ENCODE measurements at regions not wholly inside any gene's neighbourhood (a gene's known extent, or its start where the extent isn't known, plus 50 kb on each side); places are given as distances from the start of the nearest gene placed in this dataset.

DNA sequence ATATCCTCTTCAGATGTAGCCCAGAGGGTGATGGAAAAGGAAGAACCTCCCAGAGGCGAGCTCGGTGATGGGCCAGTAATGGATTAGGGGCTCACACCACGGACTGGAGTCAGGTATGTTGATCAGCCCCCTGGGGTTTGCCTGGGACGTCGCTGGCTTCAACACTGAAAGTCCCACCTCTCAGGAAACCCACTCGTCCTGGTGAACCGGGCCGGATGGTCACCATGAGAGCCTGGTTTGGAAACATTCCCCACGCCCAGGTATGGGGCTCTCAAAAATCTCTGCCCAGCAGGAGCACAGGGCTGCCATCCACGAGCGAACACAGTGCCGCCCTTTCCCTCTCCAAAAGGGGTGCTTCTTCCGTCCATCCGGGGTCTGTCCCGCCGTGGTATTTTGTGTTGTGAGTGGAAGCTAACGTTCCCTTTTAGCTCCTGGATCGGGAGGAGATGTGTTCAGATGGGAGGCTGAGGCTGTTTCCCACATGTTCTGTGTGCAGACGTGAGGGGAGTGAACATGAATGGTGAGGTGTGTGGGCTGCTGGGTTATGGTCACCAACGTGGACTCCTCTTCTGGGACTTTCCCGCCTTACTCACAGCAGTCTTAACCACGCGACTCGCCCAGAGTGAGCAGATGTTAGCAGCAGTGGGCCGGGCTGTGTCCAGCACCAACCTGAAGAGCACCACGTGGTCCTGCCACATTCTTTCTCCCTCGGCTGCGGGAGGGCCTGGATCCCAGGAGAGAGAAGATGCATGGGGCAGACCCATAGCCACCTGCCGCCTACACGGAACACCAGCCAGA is 139.2 kb downstream of the KIF26A start:
- DNase-seq, result no peak

DNA sequence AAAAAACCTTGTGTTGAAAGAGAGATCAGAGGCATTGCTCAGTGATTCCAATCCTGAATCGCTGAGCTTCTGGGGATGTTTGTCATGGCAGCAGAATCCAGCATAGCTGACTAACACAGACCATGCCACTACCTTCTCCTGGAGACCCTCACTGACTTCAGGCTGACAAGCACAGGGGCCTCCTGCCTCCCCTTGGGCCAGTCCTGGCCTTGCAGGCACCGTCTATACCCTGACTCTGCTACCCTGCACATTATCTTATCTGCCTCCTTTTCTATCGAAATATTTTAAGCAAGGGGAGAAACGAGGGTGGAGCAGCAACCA is 139.8 kb downstream of the KIF26A start:
- DNase-seq, result no peak

DNA sequence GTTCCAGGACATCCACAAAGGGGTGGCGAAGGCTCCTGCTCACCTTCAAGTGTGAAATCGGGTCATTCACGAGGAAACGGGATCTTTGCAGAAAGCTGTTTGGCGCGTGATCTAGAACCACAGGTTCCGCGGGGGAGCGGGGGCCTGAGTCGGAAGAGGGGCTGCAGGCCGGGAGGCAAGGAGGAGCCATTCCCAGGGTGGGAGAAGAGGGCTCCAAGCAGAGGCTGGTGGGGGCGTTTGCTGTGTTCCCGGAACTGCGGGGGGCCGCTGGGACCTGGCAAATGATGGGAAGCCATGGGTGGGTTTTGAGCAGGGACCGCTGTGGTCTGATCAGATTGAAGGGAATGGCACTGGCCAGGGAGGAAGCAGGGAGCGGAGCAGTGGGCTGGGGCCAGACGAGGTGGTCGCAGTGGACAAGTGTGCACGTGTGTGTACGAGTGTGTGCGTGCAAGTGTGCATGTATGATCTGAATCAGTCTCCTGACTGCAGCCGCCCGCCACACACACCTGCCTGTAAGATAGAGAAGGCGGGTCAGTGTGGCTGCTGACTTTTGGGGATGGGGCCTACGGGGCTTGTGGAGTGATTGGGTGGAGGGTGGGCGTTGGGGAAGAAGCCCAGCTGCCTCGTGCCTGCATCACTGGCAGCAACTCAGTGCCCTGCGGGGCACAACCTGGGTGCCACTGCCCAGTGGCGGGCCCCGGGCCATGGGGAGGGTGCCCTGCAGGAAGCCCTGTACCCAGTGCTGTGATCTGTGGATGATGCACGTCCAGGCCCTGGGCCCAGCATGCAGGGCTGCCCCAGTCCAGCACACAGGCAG is 141.9 kb downstream of the KIF26A start:
- no peak for DNase-seq

DNA sequence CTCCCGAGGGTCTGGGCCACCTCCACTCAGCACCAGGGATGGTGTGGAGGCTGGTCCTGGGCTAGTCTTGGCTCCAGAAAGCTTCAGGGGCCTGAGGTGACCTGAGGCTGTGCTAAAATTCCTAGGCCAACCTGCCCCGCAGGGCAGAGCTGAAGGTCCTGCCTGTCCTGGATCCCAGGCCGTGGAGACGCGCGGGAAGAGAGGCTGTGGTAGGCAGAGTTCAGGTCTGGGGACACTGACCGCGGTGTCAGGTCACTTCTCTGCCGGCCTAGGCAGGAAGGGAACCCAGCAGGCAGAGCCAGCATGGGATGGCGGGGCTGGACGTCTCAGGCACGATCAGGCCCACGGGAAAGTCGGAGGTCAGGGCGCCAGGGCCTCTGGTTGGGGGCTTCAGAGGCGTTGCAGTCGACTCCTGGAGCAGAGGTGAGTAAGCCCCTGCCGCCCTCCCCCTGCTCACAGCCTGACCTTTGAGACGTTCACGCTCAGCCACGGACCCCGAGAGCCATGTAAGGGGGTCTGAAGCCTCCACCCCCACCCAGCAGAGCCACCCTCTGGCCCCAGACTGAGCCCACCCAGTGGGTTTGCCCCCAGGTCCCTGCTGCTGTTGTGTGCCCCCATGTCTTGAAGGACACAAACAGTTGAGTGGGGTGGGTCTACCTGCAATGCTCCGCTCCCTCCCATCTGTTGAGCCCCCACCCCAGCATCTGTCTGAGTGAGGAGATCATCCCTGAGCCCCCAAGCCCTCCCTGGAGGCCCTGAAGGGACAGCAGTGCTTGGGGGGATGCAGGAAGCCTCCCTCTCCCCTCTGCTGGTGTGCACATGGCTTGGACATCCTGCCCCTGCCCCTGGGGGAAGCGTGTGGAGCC is 142.7 kb downstream of the KIF26A start:
- no peak for DNase-seq

DNA sequence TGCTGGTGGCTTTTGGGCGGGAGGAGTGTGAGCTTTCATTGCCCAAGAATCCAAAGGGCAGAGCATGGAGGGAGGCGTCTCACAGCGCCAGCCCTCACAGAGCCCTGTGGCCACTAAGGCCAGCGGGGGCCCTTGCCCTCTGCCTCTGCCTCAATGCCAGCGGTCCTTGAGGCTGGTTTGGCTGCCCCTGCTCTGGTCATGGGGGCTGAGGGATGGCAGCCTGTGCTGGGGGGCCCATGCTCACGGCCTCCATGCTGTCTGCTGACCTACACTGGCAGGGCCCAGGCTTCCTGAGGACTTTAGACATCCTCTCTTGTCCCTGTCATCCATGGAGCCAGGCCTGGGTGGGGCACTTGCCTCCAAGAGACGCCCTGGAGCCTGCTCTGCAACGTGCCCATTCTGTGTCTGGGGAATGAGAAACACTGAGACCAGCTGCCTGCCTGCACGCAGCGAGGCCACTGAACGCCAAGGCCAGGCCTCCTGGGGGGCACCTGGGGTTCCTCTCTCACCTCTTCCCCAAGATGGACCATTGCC is 143.4 kb downstream of the KIF26A start:
- no peak for DNase-seq

DNA sequence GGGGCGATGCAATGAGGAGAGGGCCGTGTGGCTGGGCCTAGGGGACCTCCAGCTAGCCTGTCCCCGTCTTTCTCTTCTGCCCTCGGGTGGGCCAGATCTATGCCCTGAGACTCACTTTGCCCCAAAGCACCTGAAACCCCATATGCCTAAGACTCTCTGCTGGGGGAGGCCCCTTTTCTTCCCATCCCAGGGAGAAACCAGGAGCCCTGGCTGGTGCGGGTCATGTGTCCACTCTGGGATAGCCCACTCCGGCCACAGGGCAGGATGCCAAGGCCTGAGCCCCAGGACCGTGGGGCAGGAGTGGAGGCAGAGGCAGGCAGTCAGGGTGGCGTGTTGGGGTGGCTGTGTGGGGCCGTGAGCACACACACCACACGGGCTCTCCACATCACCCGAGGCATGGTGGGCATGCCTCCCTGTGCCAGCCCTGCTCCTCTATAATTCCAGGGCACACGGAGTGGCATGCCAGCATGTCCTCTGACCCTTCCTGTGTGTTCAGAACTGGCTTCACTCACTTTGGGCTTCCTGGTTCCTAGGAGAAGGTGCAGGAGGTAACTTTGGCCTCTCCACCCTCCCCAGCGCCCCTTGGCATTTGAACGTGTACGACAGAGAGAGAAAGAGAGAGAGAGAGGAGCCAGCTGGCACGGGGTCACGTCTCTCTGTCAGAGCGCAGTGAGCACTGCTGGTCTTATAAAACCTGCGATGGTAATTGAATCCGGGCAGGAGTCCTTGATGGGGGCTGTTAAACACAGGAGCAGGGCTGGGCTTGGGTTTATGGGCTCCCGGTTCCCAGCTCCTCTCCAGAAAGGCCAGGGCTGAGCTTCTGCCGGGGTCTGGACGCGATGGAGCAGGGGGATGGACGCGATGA is 144.2 kb downstream of the KIF26A start:
- no peak for DNase-seq

DNA sequence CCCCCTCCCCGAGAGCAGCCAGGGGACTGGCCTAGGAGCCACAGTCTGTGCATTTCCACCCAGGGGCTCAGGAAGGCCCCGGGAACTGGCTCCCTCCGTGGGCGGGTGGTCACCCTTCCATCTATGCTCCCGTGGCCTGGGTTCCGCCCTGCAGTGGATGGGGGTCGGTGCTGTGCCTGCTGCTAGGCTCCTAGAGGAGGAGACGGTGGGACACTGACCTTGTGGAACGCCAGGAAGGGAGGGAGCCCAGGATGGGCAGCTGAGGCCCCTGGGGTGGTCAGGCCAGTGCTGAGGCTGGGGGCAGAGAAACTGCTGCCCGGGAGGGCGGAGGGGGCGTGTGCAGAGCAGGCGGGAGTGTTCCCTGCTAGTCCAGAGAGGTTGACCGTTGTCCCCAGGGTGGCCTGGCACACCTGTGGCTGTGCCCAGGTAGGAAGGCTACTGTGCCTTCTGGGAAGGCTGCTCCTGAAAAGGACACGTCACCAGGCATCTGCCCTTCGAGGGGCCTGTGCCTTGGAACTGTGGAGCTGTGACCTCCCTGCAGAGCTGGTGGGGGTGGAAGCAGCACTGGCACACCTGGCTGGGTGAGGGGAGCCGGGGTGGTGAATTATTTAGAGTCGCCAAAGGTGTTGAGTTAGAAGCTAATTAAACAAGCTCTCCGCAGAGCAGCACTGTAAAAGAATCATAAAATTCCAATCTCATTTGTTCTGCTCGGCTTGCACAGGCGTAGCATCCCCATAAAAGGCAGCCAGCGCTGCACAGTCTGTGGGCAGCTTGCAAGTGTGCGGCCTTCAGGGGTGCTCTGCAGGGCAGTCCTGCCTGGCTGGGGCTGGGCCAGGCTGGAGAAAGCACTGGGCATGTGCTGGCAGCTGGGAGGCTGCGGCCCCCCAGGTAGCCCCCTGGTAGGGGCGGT is 145.1 kb downstream of the KIF26A start:
- no peak for DNase-seq

DNA sequence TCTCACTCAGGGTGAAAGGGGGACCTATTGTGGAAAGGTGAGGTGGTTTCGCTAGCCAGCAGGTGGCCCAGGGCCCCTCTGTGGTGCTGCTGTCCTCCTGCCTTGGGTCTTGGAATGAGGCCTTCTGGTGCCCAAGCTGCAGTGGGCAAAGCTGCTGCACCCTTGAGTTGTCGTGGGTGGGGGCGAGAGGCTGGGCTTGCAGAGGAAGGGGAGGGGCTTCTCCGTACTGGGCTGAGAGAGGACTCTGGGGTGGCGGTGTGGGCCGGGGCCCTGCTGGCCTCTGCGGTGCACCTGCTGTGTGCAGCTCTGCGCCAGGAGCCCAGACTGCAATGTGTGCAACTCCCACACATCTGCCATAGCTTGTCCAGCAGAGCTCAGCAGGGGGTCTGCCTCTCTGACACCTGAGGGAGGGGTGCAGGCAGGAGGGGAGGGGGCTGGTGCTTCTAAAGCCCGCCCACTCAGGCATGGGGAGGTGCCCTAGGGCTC is 145.8 kb downstream of the KIF26A start:
- DNase-seq, result no peak

DNA sequence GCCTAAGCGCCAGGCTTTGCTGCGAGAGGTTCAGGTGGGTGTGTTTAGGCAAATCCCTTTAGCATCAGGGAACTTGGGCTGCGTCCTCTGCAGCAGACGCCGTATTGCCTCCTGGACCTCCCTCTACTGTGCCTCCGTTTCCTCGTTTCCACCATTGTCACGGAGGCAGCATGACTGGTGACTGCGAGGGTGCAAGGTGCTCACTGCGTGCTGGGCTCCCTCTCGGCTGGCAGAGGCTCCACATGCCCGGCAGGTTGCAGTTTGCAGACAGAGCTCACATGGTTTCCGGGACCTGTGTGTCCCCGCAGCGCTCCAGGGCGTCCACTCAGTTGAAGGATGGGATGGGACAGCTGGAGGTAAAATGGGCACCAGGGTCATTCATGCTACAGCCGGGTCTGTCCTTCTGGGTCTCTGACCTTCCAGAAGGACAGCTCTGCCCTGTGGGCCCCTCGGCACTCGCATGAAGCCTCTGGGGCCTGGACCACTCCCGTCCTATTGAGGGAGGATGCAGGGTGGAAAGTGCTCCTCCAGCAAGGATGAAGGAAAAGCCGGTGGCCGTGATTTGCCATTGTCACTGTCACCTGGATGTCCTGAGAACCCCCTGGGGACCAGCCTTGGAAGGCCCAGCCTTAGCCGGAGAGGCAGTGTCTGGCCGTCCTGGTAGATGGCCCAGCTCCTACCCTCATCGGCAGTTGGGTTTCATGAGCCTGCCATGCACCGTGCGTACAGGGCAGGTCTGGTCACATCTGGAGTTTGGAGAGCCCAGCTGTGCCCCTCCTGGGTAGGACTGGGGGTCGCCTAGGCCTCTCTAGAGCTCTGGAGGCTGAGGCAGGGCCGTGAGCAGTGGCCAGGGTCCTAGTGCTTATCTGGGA is 146.5 kb downstream of the KIF26A start:
- DNase-seq, result no peak

DNA sequence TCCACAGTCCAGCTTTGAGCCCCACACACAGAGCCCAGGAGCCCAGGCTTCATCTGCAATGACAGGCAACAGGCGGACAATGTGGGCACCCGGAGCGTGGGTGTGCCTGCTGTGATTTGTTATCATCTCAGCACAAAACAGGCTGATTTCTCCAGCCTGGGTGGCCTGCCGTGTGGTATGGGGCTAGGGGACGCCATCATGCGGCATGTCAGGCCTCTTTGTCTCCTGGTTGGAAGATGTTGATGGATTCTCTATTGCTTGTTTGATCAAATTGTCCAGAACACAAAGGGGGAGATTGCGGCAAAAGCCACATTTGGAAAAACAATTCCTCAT is 147.1 kb downstream of the KIF26A start:
- DNase-seq, result no peak

DNA sequence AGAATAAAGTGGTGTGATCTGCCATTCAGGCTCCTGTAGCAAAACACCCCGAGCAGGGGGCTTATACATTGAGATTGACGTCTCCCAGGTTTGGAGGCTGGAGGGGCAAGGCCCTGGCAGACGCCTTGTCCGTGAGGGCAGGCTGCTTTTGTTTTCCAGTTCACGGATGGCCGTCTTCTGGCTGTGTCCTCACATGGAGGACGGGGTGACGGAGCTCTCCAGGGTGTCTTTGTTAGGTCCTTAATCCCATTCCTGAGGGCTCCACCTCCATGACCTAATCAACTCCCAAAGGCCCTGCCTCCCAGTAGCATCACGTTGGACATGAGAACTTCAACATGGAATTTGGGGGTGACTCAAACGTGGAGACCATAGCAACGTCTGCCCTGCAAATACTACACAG is 147.7 kb downstream of the KIF26A start:
- no peak for DNase-seq

DNA sequence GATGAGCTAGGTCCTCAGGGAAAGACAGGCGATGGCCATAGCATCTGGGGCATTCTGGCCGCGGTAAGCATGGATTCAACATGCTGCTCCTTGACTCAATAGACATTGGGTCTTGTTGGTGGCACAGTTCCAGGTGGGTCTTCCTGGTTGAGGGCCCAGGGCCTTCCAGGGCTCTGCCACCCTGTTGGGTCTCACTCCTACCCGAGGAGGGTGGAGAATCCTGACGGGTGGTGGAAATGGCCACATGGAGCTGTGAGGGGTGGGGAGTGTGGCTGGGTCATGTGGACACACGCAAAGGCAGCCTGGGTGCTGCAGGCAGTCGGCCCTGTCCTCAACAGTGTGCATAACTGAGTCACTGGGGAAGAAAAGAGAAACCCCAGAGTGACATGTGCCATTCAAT is 148.1 kb downstream of the KIF26A start:
- DNase-seq, result no peak

DNA sequence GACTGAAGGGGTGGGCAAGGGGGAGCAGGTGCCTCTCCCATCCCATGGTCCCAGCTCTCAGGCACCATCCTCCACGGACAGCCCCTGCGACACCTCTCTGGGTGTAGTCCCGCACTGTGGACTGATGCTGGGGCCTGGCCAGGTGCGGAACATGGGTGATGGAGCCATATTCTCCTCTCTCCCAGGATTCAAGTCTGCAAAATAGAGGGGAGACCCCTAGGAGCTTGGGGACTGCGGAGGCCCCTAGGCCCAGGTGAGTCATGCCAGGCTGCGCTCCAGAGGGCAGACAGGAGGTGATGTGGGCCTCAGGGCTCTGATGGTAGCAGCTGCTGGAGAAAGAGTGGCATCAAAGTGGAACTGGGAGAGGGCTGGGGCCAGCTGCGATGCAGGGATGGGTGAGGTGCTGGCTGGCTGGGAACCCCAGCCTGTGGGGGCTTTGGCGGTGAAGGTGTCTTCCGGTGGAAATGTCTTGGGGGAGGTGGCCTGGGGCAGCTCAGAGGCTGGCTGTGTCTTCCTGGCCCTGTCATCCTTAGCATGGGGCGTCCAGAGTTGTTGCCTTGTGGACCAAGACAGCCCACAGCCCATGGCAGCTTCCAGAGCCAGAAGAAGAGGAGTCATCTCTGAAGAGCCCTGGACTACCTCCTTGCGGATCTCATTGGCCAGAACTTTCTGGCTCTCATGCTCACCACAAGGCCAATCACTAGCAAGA is 149.1 kb downstream of the KIF26A start:
- DNase-seq, result no peak

DNA sequence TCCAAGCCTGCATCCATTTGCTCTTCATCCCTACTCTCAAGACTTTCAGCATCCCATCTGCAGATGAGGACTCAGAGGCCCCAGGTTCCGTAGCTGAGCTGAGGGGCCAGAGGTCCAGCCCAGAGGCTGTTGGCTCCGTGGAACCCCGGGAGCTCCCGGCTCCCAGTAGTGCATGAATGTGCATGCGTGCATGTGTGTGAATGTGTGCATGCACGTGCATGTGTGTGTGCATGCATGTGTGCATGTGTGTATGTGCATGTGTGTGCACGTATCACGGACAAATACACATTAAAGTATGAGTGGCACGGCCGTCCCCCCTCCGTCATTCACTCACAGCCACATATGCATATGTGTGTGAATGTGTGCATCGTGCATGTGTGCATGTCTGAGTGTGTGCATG is 149.9 kb downstream of the KIF26A start:
- no peak for DNase-seq

DNA sequence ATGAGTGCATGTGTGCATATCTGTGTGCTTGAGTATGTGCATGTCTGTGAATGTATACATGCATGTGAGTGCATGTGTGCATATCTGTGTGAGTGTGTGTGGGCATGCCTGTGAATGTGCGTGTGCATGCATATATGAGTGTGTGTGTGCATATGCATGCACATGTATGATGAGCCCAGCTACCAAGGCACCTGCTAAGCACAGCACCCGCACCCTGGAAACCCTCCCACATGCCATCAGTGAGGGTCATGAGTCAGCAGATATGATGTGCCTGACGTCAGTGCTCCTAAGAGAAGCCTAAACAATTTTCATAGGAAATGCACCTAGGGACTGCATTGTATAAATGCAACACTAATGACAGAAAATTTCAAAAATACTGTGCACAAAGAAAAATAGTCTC is 151.1 kb downstream of the KIF26A start:
- no peak for DNase-seq

DNA sequence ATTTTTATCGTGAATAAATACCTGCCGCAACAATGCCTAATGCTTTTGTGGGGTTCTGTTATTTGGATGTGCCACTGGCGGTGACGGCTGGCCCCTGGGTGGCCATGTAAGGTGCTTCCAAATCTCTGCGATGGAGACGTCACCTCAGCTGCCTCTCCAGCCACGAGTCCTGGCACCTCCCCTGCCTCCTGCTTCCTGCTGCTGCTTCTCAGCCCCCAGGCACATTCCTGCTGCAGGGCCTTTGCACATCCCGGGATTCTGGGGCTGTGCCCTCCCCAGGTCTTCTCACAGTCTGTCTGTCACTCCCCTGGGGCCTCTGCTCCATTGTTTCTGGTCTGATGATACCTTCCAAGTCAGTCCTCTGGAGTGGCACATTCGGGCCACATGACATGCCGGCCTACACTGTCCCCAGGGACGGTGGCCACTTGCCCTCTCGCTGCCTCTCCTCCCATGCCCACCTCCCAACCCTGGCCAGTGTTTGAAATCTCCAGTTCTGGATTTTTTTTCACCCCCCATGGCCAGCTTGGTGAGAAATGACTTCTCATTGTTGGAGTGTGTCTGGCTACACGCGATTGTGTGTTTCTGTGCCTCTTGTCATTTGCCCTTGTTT is 151.8 kb downstream of the KIF26A start:
- DNase-seq, result no peak

DNA sequence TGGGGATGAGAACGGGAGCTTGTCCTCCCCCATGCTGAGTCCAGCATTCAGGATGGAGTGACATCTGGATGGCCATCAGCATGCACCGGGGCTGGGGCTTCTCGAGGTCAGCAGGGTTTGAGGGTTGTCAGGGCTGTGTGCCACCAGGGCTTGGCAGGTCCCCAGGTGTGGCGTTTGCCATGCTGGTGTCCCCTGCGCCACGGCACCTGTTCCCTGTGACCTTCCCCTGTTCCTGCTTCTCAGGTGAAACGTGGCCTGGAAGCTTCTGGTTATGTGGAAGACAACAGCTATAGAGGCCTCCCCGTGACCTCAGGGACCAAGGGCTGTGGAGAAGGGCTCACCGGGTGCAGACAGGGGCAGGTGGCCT is 152.4 kb downstream of the KIF26A start:
- DNase-seq, result no peak

DNA sequence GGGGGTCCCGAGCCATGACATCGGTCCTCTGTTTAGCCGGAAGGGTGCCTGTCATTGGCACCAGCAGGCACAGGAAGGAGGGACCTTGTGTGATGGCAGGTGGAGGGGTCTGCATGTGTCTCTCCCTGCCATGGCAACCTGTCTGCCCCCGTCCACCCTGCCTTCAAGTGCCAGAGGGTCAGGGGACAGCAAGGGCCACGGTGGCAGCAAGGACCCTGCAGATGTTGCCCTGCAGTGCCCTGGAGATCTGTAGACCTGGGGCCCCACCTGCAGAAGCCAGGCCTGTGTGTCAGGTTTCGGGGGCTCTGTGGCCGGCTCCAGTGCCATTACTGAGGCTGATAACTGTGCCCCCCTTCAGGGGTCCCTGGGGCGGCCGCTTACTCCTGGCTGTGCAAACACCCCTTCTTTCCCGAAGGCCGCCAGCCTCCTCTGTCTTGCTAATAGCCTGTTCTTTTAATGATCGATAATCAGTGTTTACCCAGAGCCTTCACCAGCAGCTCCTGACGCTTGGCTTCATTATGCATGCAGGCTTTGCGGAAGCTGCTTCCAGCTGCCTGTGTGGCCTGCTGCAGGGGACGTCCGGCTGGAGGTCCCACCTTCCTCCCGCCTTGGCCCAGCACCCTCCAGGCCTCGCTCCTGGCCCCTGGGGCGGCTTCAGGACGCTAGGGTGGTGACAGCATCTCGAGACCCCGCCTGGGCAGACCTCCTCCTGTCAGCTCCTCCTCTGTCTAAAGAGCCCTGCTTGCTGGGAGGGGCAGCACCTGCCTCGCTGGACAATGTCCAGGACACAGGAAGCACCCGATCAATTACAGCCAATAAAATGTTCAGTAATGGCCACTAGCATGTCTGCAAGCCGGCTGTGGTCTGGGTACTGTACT is 153.0 kb downstream of the KIF26A start:
- DNase-seq, result no peak

Data from DMS53 (cell line).